Ovary (tissue), 3 donors: ENCODE measurements at regions not wholly inside any gene's neighbourhood (a gene's known extent, or its start where the extent isn't known, plus 50 kb on each side); places are given as distances from the start of the nearest gene placed in this dataset.

Source experiments
- CTCF ChIP-seq, 3 donors: fragments of 450-650 bp in 2 of 3; fragments of 200-600 bp in 1 of 3; IDR thresholded peaks; one replicate each; pipeline versions ENCODE4 v1.5.1 to v1.8.0; 2016 to 2022; ENCODE audit warnings: antibody characterized with exemption in 3 of 3, mild to moderate bottlenecking in 1 of 3
- POLR2A ChIP-seq: fragments of 450-650 bp; IDR thresholded peaks from one replicate; pipeline ENCODE4 v1.6.1; 2017; ENCODE audit warnings: antibody characterized with exemption, mild to moderate bottlenecking, moderate library complexity
- donor health status: DM: no; HTN: no; CAD: no.

GRCh38 chr6:90975741-90976140, 388.9 kb upstream of the MAP3K7 start:
- TF ChIP-seq POLR2A: no peak
- TF ChIP-seq CTCF (IDR thresholded peaks at IDR 0.05): no peak
